NCI-H526 (cell line): ENCODE measurements at regions not wholly inside any gene's neighbourhood (a gene's known extent, or its start where the extent isn't known, plus 50 kb on each side); places are given as distances from the start of the nearest gene placed in this dataset.
"Not testable (repeated sequence)": the region's sequence is repeated elsewhere in the genome, so short reads cannot be mapped to it uniquely, and the experiment has no call there.

ENCODE experiments used
- DNase-seq, 2 experiments: peaks; one replicate each; lab custom pipeline; 2025; lab: John Stamatoyannopoulos, UW

- DNase-seq = no peak
Measured at GRCh38 chr5:67983251-67984110, 232.1 kb upstream of the PIK3R1 start.

GRCh38 chr5:67982160-67982559, 233.4 kb upstream of the PIK3R1 start:
- DNase-seq = not testable (repeated sequence)

GRCh38 chr5:67978171-67978570, 237.4 kb upstream of the PIK3R1 start:
- no peak for DNase-seq

DNA sequence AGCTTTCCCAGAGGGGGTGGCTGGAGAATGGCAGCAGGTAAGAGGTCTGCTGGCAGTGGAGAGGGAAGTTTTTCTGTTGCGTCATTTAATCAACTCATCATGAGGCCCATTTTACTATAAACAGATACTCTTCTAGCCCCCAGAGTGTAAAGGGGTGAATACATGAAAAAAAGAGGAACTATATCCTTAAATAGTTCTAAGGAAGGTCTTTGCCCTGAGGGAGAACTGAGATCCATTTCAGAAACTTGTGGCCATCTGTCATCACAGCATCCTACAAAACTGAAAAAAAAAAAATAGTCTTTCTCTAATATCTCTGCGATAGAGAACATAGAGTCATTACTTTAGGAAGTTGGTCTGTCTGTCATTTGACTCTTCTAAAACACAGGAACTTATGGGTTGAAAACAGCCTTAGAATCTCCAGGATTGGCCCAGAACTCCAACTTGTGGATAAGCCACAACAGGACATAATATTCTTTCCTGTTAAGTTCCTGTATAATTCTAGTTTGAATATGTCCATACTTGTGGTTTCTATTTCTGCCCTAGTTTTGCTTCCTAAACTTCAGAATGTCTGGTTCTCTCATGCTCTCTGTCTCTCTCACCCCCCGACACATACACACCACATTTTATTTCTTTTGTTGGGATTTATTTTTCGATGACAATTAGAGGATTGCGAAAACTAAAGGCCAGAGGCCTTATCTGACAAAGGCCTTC, 238.5 kb upstream of the PIK3R1 start:
- DNase-seq = no peak

- DNase-seq = no peak
Measured at GRCh38 chr5:67976181-67976580, 239.4 kb upstream of the PIK3R1 start.

DNA sequence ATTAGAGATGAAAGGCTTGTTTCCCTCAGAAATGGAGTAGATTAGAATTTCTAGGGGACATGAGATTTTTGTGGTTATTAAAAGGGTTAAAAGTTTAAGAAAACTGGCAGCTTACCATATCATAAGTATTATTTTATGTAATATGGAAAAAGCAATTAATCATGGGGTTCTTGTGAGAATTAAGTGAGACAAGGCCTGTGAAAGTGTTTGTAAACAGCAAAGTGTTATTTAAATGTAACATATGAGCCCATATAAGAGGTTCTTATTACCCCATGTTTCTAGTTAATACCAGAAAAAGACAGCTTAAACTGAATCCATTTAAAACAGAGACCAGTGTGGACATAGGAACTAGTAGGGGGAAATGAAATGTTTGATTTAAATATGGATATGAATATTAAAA, 241.1 kb upstream of the PIK3R1 start:
- no peak for DNase-seq

GRCh38 chr5:67974054-67974453, 241.5 kb upstream of the PIK3R1 start:
- DNase-seq = no peak

DNA sequence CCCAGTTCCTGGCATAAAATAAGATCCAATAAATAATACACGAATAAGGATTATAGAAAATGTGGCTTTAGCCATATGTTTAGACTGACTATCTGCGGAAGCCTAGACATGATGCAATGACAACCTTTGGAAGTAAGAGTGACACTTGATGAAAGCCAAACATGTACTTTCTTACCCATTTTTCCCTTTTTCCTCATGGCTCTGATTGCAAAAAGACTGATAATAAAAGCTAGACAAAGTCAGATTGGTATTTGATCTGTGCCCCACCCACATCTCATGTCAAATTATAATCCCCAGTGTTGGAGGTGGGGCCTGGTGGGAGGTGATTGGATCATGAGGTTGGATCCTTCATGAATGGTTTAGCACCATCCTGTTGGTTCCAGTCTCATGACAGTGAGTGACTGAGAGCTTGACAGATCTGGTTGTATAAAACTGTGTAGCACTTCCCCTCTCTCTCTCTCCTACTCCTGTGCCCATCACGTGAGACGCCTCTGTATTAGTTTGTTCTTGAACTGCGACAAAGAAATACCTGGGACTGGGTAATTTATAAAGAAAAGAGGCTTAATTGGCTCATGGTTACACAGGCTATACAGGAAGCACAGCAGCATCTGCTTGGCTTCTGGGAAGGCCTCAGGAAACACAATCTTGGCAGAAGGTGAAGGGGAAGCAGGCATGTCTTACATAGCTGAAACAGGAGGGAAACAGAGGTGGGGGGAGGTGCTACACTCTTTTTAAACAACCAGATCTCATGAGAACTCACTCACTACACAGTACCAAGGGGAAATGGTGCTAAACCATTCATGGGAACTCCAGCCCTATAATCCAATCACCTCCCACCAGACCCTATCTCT, 243.4 kb upstream of the PIK3R1 start:
- DNase-seq = no peak

GRCh38 chr5:67971223-67971830, 244.2 kb upstream of the PIK3R1 start:
- DNase-seq = no peak

DNA sequence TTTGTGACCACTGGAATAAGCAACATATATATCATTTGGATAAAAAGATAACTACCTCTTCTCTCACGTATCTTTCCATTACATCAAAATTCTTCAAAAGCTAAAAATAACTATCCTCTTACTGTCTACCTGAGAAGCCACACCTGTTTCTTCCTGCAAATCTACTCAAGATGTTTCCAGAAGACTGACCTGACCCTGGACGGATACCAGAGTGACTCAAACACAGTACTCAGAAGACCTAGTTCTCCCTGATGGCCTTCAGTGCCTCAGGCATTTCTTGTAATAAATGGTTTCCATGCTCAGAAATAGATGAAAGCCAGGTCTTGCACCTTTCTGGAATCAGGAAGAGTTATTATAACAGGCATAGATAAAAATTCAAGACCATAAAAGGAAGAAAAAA, 245.9 kb upstream of the PIK3R1 start:
- DNase-seq = no peak

- no peak for DNase-seq
Measured at GRCh38 chr5:67969176-67969575, 246.4 kb upstream of the PIK3R1 start.

- no peak for DNase-seq
Measured at GRCh38 chr5:67966712-67967111, 248.8 kb upstream of the PIK3R1 start.

- DNase-seq = no peak
Measured at GRCh38 chr5:67964619-67965018, 250.9 kb upstream of the PIK3R1 start.

GRCh38 chr5:67963789-67964519, 251.6 kb upstream of the PIK3R1 start:
- no peak for DNase-seq

DNA sequence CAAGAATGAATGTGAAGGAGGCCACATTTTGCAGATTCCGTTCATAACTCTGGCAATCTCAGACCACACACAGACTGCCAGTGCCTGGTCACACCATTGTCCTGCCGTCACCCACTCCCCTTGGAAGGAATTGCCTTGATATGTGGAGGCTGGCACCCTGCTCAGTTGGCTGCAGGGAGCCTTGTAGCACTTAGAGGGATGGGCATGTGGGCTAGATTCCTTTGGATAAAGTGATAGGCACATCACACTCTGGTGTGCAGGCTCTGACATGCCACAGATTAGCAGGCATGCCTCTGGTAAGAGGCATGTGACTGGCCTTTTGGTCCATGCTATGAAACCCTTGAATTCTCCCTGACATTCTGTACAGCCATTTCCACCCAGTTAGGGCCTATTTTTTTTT, 254.6 kb upstream of the PIK3R1 start:
- no peak for DNase-seq

GRCh38 chr5:67957374-67957773, 258.2 kb upstream of the PIK3R1 start:
- no peak for DNase-seq

DNA sequence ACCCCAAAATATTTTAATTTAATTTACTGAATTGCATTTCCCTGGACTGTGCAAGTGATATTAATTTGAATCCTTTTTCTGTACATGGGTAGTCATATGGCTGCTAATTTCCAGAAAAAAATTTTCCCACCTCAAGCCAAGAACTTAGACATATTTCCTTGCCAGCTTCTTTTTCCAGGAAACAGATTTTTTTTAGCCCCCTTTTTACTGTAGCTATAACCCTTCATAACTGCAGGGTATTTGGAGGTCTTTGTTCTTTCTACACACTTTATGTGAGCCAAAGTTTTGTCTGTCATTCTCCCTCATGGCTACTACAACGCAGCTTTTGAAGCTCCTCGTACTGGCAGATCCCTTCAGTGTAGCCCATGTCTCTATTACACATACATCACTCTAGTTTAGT, 261.2 kb upstream of the PIK3R1 start:
- DNase-seq = no peak

DNA sequence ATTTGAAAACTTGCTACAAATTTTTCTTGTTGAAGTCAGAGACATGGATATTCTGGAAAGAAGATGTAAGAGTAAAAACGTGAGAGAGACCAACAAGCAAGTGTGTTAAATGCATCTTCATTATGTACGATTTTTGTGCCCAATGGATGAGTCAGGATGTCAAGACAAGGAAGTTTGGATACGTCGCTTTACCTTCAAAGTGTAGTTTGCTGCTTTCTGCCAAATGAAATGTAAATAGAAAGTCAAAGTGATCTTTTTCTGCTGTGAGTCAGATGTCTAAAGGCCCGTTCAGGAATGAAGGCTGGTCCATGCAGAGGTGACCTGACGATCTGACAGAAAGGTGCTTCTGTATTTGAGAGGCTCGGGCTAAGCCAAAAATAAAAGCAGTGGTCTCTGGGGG, 273.1 kb upstream of the PIK3R1 start:
- DNase-seq = no peak

GRCh38 chr5:67941614-67942401, 273.7 kb upstream of the PIK3R1 start:
- DNase-seq = no peak

DNA sequence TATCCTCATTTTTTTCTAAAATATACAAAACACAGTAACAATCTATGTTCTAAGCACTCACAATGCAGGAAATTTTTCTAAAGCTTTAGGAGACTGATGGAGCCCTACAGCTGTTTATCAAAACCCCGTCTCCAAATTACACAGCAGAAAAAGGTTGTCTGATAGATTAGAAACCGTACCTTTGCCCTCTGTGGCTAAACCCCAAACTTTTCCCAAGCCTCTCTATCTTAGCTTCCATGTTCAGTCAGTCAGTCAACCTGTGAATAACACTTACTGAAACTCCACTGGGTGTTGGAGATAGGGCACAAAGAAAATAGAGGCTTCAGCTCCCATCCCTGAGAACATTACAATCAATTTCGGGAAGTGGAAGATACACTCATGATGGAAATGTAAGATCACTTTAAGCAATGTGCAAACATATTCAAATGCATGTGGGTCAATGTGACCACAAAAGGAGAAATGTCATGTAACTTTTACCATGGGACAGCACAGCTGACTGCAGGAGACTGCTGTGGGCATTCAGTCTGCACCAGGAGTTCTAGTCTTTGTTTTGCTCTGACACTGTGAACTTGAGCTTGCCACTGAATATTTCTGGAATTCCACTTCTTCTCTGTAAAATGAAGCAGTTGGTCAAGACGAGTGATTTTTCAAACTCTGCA, 279.5 kb upstream of the PIK3R1 start:
- DNase-seq = no peak
